ENCODE measurements at regions not wholly inside any gene's neighbourhood (a gene's known extent, or its start where the extent isn't known, plus 50 kb on each side); places are given as distances from the start of the nearest gene placed in this dataset.
"Not testable (repeated sequence)": the region's sequence is repeated elsewhere in the genome, so short reads cannot be mapped to it uniquely, and the experiment has no call there.

DNA sequence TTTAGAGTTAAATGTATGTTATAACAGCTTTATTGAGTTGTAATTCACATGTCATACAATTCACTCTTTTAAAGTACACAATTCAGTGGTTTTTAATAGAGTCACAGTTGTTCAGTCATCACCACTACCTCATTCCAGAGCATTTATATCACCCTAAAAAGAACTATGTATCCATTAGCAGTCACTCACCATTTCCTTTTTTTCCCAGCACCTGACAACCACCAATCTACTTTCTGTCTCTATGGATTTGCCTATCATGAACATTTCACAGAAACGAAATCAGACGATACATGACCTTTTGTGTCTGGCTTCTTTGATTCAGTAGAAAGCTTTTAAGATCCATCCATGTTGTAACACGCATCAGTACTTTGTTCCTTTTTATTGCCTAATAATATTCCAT lies 52.9 kb upstream of the FRAS1 start:
- no peak for DNase-seq (ENCODE audit: extremely low spot score)
- ChIA-PET CTCF (no interaction called here), POLR2A (no interaction called here)
- TF ChIP-seq, protein P1, sequence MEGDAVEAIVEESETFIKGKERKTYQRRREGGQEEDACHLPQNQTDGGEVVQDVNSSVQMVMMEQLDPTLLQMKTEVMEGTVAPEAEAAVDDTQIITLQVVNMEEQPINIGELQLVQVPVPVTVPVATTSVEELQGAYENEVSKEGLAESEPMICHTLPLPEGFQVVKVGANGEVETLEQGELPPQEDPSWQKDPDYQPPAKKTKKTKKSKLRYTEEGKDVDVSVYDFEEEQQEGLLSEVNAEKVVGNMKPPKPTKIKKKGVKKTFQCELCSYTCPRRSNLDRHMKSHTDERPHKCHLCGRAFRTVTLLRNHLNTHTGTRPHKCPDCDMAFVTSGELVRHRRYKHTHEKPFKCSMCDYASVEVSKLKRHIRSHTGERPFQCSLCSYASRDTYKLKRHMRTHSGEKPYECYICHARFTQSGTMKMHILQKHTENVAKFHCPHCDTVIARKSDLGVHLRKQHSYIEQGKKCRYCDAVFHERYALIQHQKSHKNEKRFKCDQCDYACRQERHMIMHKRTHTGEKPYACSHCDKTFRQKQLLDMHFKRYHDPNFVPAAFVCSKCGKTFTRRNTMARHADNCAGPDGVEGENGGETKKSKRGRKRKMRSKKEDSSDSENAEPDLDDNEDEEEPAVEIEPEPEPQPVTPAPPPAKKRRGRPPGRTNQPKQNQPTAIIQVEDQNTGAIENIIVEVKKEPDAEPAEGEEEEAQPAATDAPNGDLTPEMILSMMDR (IDR thresholded peaks at IDR 0.05; ENCODE audit: control extremely low read depth, extremely low read depth, low read depth, missing control alignments), result no peak

DNA sequence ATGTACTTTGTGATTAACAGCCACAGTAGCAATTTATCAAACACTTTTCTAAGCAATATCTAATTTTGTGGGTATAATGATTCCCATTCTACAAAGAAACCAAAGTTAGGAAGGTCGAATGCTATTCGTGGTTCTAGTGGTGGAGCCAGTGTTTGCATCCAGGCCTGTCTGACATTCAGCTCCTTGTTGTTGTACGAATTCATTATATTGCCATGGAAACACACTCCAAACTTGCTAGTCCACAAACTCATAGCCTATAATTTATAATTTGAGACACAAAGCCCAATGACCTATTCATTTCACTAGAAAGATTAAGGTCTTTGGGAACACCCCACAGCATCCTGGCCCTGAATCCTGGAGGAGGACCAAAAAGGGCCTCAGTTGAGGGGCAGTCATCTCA lies 52.0 kb upstream of the FRAS1 start:
- CTCF ChIA-PET, result interaction anchor here (1.5 kb wide), 1 partner anchor 17 kb away, joined by 4 read pairs; no protein-coding TSS in a partner anchor
- DNase-seq (ENCODE audit: extremely low spot score), result no peak
- POLR2A ChIA-PET, result no interaction called here
- TF ChIP-seq, protein P1 (IDR thresholded peaks at IDR 0.05; ENCODE audit: control extremely low read depth, extremely low read depth, low read depth, missing control alignments), result no peak

DNA sequence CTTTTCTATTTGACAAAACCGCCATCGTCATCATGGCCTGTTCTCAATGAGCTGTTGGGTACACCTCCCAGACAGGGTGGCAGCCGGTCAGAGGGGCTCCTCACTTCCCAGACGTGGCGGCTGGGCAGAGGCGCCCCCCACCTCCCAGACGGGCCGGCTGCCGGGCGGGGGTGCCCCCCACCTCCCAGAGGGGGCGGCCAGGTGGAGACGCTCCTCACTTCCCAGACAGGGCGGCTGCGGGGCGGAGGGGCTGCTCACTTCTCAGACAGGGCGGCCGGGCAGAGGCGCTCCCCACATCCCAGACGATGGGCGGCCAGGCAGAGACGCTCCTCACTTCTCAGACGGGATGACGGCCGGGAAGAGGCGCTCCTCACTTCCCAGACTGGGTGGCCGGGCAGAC lies 50.1 kb upstream of the FRAS1 start:
- DNase-seq (ENCODE audit: extremely low spot score); POLR2A ChIA-PET; CTCF ChIA-PET: not testable (repeated sequence)
